ENCODE measurements at regions not wholly inside any gene's neighbourhood (a gene's known extent, or its start where the extent isn't known, plus 50 kb on each side); places are given as distances from the start of the nearest gene placed in this dataset.

GRCh38 chr13:29996316-29996715 is 145.9 kb upstream of the UBL3 start:
- no peak for ATAC-seq
- intact Hi-C loops (cut with micrococcal nuclease; ENCODE audit: unreplicated experiment), result no loop called here
- CTCF ChIA-PET, result no interaction called here
- TF ChIP-seq REST (IDR thresholded peaks at IDR 0.05; ENCODE audit: insufficient read depth in 1 of 2, low read depth in 2 of 2, low read length in 1 of 2), result no peak
- no peak for TF ChIP-seq TCF7L2 (IDR thresholded peaks at IDR 0.05; ENCODE audit: low read depth, low read length)
- TF ChIP-seq POLR2AphosphoS5 (IDR thresholded peaks at IDR 0.05; ENCODE audit: low read depth, low read length), result no peak
- TF ChIP-seq CTCF (IDR thresholded peaks at IDR 0.05), result no peak
- no peak for TF ChIP-seq SIN3A (IDR thresholded peaks at IDR 0.05; ENCODE audit: borderline replicate concordance, insufficient read depth, low read depth, low read length)
- H3K9me3 ChIP-seq (ENCODE audit: control insufficient read depth, insufficient read depth, low read depth, low read length), result no peaks in the 10 kb centered on the region
- H3K27ac ChIP-seq (ENCODE audit: low read length), result no peak overlapping the region
- no peaks in the 10 kb centered on the region for H3K27me3 ChIP-seq (ENCODE audit: control insufficient read depth, insufficient read depth, low read length)
- H3K36me3 ChIP-seq (ENCODE audit: control insufficient read depth, insufficient read depth, low read length), result no peaks in the 10 kb centered on the region
- DNase-seq (ENCODE audit: low read depth, low spot score), result no peak
- in situ Hi-C loops (cut with HindIII; ENCODE audit: low pct_unique_long_range_greater_than_20kb, low sequenced_read_pairs), result no loop called here
- H3K4me3 ChIP-seq (ENCODE audit: low read depth in 2 of 2, low read length in 2 of 2), result no peak overlapping the region
- BruUV-seq (replicated peaks), result no TSS peak
- POLR2A ChIA-PET, result no interaction called here
- no peaks in the 10 kb centered on the region for H3K4me1 ChIP-seq (ENCODE audit: control insufficient read depth, insufficient read depth, low read length)

GRCh38 chr13:29994911-29995595 is 144.6 kb upstream of the UBL3 start:
- H3K9me3 ChIP-seq (ENCODE audit: control insufficient read depth, insufficient read depth, low read depth, low read length), result no peaks in the 10 kb centered on the region

More at GRCh38 chr13:29994911-29995595, 144.6 kb upstream of the UBL3 start:
- Histone ChIP-seq H3K27ac (ENCODE audit: low read length) (no peak overlapping the region), H3K4me1 (ENCODE audit: control insufficient read depth, insufficient read depth, low read length) (no peaks in the 10 kb centered on the region), H3K27me3 (ENCODE audit: control insufficient read depth, insufficient read depth, low read length) (no peaks in the 10 kb centered on the region), H3K4me3 (ENCODE audit: low read depth in 2 of 2, low read length in 2 of 2) (no peak overlapping the region), H3K36me3 (ENCODE audit: control insufficient read depth, insufficient read depth, low read length) (no peaks in the 10 kb centered on the region)
- BruUV-seq (replicated peaks), result no TSS peak
- ChIA-PET CTCF (no interaction called here), POLR2A (no interaction called here)
- ATAC-seq, result no peak; the same call in 1 of the 2 replicates
- TF ChIP-seq TCF7L2 (IDR thresholded peaks at IDR 0.05; ENCODE audit: low read depth, low read length) (no peak), CTCF (IDR thresholded peaks at IDR 0.05) (no peak), POLR2AphosphoS5 (IDR thresholded peaks at IDR 0.05; ENCODE audit: low read depth, low read length) (no peak), SIN3A (IDR thresholded peaks at IDR 0.05; ENCODE audit: borderline replicate concordance, insufficient read depth, low read depth, low read length) (no peak), REST (IDR thresholded peaks at IDR 0.05; ENCODE audit: insufficient read depth in 1 of 2, low read depth in 2 of 2, low read length in 1 of 2) (no peak)
- DNase-seq (ENCODE audit: low read depth, low spot score), result no peak
- in situ Hi-C loops (cut with HindIII; ENCODE audit: low pct_unique_long_range_greater_than_20kb, low sequenced_read_pairs), result no loop called here
- intact Hi-C loops (cut with micrococcal nuclease; ENCODE audit: unreplicated experiment), result no loop called here
